Peyer's patch (tissue), 4 donors: ENCODE measurements at regions not wholly inside any gene's neighbourhood (a gene's known extent, or its start where the extent isn't known, plus 50 kb on each side); places are given as distances from the start of the nearest gene placed in this dataset.

ENCODE experiments used
- POLR2A ChIP-seq, 2 donors: fragments of 450-650 bp; IDR thresholded peaks; one replicate each; pipeline ENCODE4 v1.5.1; 2017; ENCODE audit warnings: antibody characterized with exemption in 2 of 2, mild to moderate bottlenecking in 2 of 2, moderate library complexity in 2 of 2
- TF ChIP-seq, protein P1 (sequence below), 6 experiments: fragments of 450-650 bp in 4 of 6; fragments of 200-600 bp in 2 of 6; sonication (generic) in 1 of 6; IDR thresholded peaks; one replicate each; pipeline ENCODE4 v1.5.1; 2017 to 2019; ENCODE audit warnings: antibody characterized with exemption in 6 of 6, mild to moderate bottlenecking in 3 of 6, moderate library complexity in 1 of 6

DNA sequence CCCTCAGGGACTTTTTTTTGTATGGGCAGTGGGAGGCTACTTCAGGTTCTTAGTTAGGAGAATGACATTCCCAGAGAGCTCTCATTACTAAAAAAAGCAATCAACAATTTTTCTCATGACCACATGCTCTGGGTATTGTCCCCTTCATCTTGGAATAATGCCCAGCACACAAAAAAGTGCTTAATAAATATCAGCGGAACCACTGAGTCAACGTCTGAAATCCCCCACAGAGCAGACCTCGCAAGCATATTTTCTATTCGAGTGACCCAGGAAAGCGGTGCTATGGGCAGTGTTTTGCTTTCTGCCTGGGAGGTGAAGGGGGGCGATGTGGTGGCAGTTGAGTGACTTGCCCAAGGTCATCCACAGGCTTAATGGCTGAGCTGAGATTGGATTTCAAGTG, 493.4 kb upstream of the ZMIZ1 start:
- no peak for TF ChIP-seq POLR2A (IDR thresholded peaks at IDR 0.05)
- TF ChIP-seq, protein P1, sequence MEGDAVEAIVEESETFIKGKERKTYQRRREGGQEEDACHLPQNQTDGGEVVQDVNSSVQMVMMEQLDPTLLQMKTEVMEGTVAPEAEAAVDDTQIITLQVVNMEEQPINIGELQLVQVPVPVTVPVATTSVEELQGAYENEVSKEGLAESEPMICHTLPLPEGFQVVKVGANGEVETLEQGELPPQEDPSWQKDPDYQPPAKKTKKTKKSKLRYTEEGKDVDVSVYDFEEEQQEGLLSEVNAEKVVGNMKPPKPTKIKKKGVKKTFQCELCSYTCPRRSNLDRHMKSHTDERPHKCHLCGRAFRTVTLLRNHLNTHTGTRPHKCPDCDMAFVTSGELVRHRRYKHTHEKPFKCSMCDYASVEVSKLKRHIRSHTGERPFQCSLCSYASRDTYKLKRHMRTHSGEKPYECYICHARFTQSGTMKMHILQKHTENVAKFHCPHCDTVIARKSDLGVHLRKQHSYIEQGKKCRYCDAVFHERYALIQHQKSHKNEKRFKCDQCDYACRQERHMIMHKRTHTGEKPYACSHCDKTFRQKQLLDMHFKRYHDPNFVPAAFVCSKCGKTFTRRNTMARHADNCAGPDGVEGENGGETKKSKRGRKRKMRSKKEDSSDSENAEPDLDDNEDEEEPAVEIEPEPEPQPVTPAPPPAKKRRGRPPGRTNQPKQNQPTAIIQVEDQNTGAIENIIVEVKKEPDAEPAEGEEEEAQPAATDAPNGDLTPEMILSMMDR (IDR thresholded peaks at IDR 0.05) = no peak
